Caki2 (cell line): ENCODE measurements at regions not wholly inside any gene's neighbourhood (a gene's known extent, or its start where the extent isn't known, plus 50 kb on each side); places are given as distances from the start of the nearest gene placed in this dataset.

Source experiments
- DNase-seq: peaks from one replicate; pipeline ENCODE4 v3.0.0-alpha.2; 2015; ENCODE audit warnings: low read depth
- in situ Hi-C: cut with HindIII; loops from 2 replicates; pipeline ENCODE4 v1.10.0; 2016; ENCODE audit warnings: low sequenced_read_pairs, low pct_unique_long_range_greater_than_20kb, mixed read lengths

GRCh38 chr11:71358963-71359567 lies 89.1 kb downstream of the DHCR7 start:
- in situ Hi-C loops = no loop called here

GRCh38 chr11:71358122-71358728 lies 90.0 kb downstream of the DHCR7 start:
- in situ Hi-C loops = no loop called here
- DNase-seq = no peak

More at GRCh38 chr11:71358963-71359567, 89.1 kb downstream of the DHCR7 start:
- DNase-seq = no peak

- DNase-seq = no peak
- in situ Hi-C loops = no loop called here
Observed at GRCh38 chr11:71357414-71357813, 90.8 kb downstream of the DHCR7 start.

GRCh38 chr11:71356904-71357303 lies 91.3 kb downstream of the DHCR7 start:
- DNase-seq = no peak
- in situ Hi-C loops = no loop called here

GRCh38 chr11:71356280-71356876 lies 91.8 kb downstream of the DHCR7 start:
- in situ Hi-C loops = no loop called here
- no peak for DNase-seq

- peak; percentile 6 for DNase-seq
- in situ Hi-C loops = no loop called here
Observed at GRCh38 chr11:71355281-71355680, 92.9 kb downstream of the DHCR7 start.

GRCh38 chr11:71354394-71355105 lies 93.6 kb downstream of the DHCR7 start:
- in situ Hi-C loops = no loop called here
- no peak for DNase-seq

- DNase-seq = no peak
- in situ Hi-C loops = no loop called here
Observed at GRCh38 chr11:71352748-71353147, 95.4 kb downstream of the DHCR7 start.

- in situ Hi-C loops = no loop called here
- DNase-seq = no peak
Observed at GRCh38 chr11:71352226-71352625, 96.0 kb downstream of the DHCR7 start.

- no peak for DNase-seq
- in situ Hi-C loops = no loop called here
Observed at GRCh38 chr11:71349627-71350026, 97.2 kb upstream of the SHANK2 start.

GRCh38 chr11:71343828-71344400 lies 91.5 kb upstream of the SHANK2 start:
- no peak for DNase-seq
- in situ Hi-C loops = no loop called here

- in situ Hi-C loops = no loop called here
- no peak for DNase-seq
Observed at GRCh38 chr11:71342951-71343827, 90.8 kb upstream of the SHANK2 start.

GRCh38 chr11:71342116-71342515 lies 89.7 kb upstream of the SHANK2 start:
- in situ Hi-C loops = no loop called here
- no peak for DNase-seq

GRCh38 chr11:71341596-71341995 lies 89.2 kb upstream of the SHANK2 start:
- no peak for DNase-seq
- in situ Hi-C loops = no loop called here

GRCh38 chr11:71341173-71341572 lies 88.8 kb upstream of the SHANK2 start:
- no peak for DNase-seq
- in situ Hi-C loops = no loop called here

GRCh38 chr11:71340086-71340606 lies 87.8 kb upstream of the SHANK2 start:
- in situ Hi-C loops = no loop called here
- DNase-seq = no peak

- in situ Hi-C loops = no loop called here
- DNase-seq = no peak
Observed at GRCh38 chr11:71339396-71339881, 87.1 kb upstream of the SHANK2 start.
